ENCODE measurements at regions not wholly inside any gene's neighbourhood (a gene's known extent, or its start where the extent isn't known, plus 50 kb on each side); places are given as distances from the start of the nearest gene placed in this dataset.

GRCh38 chr1:221565711-221566110 is 176.2 kb downstream of the DUSP10 start:
- BruUV-seq (replicated peaks): no TSS peak
- H3K9me3 ChIP-seq (replicated peaks; ENCODE audit: control insufficient read depth, insufficient read depth, low read length): no peaks in the 10 kb centered on the region
- no peaks in the 10 kb centered on the region for H4K20me1 ChIP-seq (replicated peaks; ENCODE audit: control insufficient read depth, extremely low read depth, insufficient read depth, low read length)
- no peaks in the 10 kb centered on the region for H3K4me1 ChIP-seq (ENCODE audit: control insufficient read depth, extremely low read depth, insufficient read depth, low read length)
- ChIA-PET CTCF (interaction anchor here (1.0 to 1.2 kb wide), 2 partner anchors 9 to 18 kb away, joined by 3 read pairs; no protein-coding TSS in a partner anchor), POLR2A (no interaction called here)
- no peaks in the 10 kb centered on the region for H3K27me3 ChIP-seq (ENCODE audit: control insufficient read depth in 2 of 2, insufficient read depth in 2 of 2, low read length in 2 of 2)
- no peak overlapping the region for H2AFZ ChIP-seq (ENCODE audit: low read depth, low read length)
- no peak overlapping the region for H3K4me2 ChIP-seq (ENCODE audit: insufficient read depth, low read length)
- no peak overlapping the region for H3K27ac ChIP-seq (ENCODE audit: insufficient read depth, low read depth, low read length)
- H3K79me2 ChIP-seq (ENCODE audit: control insufficient read depth, insufficient read depth, low read length): no peaks in the 10 kb centered on the region
- DNase-seq (ENCODE audit: low read depth, low spot score) (no peak), FAIRE-seq (no peak)
- no peaks in the 10 kb centered on the region for H3K9me1 ChIP-seq (replicated peaks; ENCODE audit: control insufficient read depth, extremely low read depth, insufficient read depth, low read length)
- TF ChIP-seq POLR2A (IDR thresholded peaks at IDR 0.05; ENCODE audit: low read depth, low read length) (no peak), FOS (IDR thresholded peaks at IDR 0.05; ENCODE audit: borderline replicate concordance, insufficient read depth, low read length) (no peak), EZH2 (IDR thresholded peaks at IDR 0.05; ENCODE audit: borderline replicate concordance, low read depth, low read length, severe bottlenecking) (no peak), POLR2AphosphoS5 (IDR thresholded peaks at IDR 0.05; ENCODE audit: insufficient read depth, low read depth, low read length) (no peak), MYC (IDR thresholded peaks at IDR 0.05; ENCODE audit: low read depth, low read length) (no peak), CTCF (IDR thresholded peaks at IDR 0.05; ENCODE audit: extremely low read depth in 1 of 2, insufficient read depth in 1 of 2, low read depth in 1 of 2, low read length in 2 of 2) (no peak), GATA2 (IDR thresholded peaks at IDR 0.05; ENCODE audit: insufficient read depth, insufficient read length, low read depth, low read length) (no peak), JUN (IDR thresholded peaks at IDR 0.05; ENCODE audit: borderline replicate concordance, insufficient read depth, insufficient read length, low read depth) (no peak)
- TF ChIP-seq, protein P1, sequence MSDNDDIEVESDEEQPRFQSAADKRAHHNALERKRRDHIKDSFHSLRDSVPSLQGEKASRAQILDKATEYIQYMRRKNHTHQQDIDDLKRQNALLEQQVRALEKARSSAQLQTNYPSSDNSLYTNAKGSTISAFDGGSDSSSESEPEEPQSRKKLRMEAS (IDR thresholded peaks at IDR 0.05; ENCODE audit: insufficient read depth, insufficient read length): no peak
- H3K36me3 ChIP-seq (ENCODE audit: control insufficient read depth in 2 of 2, extremely low read depth in 1 of 2, insufficient read depth in 2 of 2, low read length in 2 of 2): no peaks in the 10 kb centered on the region
- H3K4me3 ChIP-seq (replicated peaks in 1 of 3; ENCODE audit: insufficient read depth in 1 of 3, low read depth in 1 of 3, low read length in 3 of 3): no peak overlapping the region
- intact Hi-C loops (cut with micrococcal nuclease) (no loop called here), dilution Hi-C loops (cut with MboI; ENCODE audit: extremely low pct_ligation_motif_present, low sequenced_read_pairs) (no loop called here)
- H3K9ac ChIP-seq (replicated peaks; ENCODE audit: extremely low read depth, insufficient read depth, low read length): no peak overlapping the region
